Activated naive CD8-positive, alpha-beta T cell (primary cell): ENCODE measurements at regions not wholly inside any gene's neighbourhood (a gene's known extent, or its start where the extent isn't known, plus 50 kb on each side); places are given as distances from the start of the nearest gene placed in this dataset.
"Not testable (repeated sequence)": the region's sequence is repeated elsewhere in the genome, so short reads cannot be mapped to it uniquely, and the experiment has no call there.

Experiments
- H3K27ac Mint-ChIP-seq: one replicate; pipeline ENCODE4 v1.8.0; 2021; ENCODE audit warnings: mixed read lengths
- H3K27me3 Mint-ChIP-seq: one replicate; pipeline ENCODE4 v1.8.0; 2021; ENCODE audit warnings: mixed read lengths
- H3K36me3 Mint-ChIP-seq: one replicate; pipeline ENCODE4 v1.8.0; 2021; ENCODE audit warnings: mixed read lengths
- H3K4me1 Mint-ChIP-seq: one replicate; pipeline ENCODE4 v1.8.0; 2021; ENCODE audit warnings: low read depth, mixed read lengths
- H3K4me3 Mint-ChIP-seq: one replicate; pipeline ENCODE4 v1.8.0; 2021; ENCODE audit warnings: mild to moderate bottlenecking, mixed read lengths
- H3K9me3 Mint-ChIP-seq: one replicate; pipeline ENCODE4 v1.8.0; 2021; ENCODE audit warnings: low read depth, mixed read lengths

DNA sequence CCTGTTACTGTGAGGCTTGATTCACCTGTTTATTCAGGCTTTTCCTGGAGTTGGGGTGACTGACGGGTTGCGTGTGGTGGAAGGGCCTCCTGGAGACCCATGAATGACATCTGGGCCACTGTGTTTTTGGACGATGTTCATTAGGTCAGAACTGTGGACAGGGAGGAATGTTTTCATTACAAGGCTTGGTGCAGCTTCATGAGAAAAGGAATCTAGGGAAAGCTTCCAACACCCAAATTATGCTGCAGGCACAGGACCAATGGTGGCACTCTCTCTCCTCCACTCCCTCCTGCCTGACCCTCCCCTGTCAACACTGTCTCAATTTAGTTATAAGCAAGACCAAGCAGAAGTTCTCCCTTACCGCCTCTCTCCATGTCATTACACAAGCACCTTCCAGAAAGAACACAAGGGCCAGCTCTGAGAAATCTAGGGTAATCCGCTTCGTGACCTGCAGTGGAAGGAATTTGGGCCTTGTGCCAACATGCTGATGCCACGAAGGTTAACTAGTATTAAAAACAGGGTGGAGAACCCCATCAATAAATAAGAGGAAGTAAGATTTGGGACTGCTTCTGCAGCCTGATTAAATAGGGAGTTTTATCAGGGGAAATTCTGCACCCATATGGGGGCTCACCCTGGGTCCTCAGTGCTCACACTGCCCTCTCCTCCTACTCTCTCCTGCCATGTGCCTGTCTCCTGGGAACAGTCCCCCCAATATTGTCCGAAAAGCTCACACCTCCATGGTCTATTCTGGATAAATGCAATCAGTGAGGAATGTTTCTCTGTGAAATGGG, 200.3 kb downstream of the KTN1 start:
- no peaks in the 10 kb centered on the region for H3K27me3 Mint-ChIP-seq
- H3K4me3 Mint-ChIP-seq, result no peak overlapping the region
- H3K9me3 Mint-ChIP-seq, result no peaks in the 10 kb centered on the region
- H3K4me1 Mint-ChIP-seq, result no peaks in the 10 kb centered on the region
- H3K36me3 Mint-ChIP-seq, result no peaks in the 10 kb centered on the region
- H3K27ac Mint-ChIP-seq, result no peak overlapping the region

GRCh38 chr14:55781046-55781445, 201.0 kb downstream of the KTN1 start:
- Mint-ChIP-seq H3K27ac (no peak overlapping the region), H3K27me3 (no peaks in the 10 kb centered on the region), H3K9me3 (no peaks in the 10 kb centered on the region), H3K4me1 (no peaks in the 10 kb centered on the region), H3K36me3 (no peaks in the 10 kb centered on the region), H3K4me3 (no peak overlapping the region)

DNA sequence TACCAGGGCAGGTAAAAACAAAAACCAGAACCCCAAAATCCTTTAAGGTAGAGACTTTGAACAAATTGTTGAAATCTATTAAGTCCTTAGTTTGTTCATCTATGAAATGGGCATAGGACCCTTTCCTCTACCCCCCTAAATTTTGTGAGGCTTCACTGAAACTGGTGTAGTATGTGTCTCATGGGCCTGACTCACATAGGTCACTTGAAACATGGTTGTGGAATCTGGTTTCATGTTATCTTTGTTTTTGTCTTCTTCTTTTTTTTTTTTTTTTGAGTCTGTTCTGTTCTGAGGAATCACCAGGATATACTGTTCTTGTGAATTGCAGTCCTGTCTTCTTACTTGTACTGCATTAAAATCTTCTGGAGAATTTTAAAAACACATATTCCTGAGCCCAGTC, 202.2 kb downstream of the KTN1 start:
- no peaks in the 10 kb centered on the region for H3K27me3 Mint-ChIP-seq
- no peaks in the 10 kb centered on the region for H3K36me3 Mint-ChIP-seq
- no peaks in the 10 kb centered on the region for H3K4me1 Mint-ChIP-seq
- no peaks in the 10 kb centered on the region for H3K9me3 Mint-ChIP-seq
- no peak overlapping the region for H3K4me3 Mint-ChIP-seq
- H3K27ac Mint-ChIP-seq, result no peak overlapping the region

- Mint-ChIP-seq H3K4me1 (no peaks in the 10 kb centered on the region), H3K4me3 (no peak overlapping the region), H3K27ac (no peak overlapping the region), H3K36me3 (no peaks in the 10 kb centered on the region), H3K27me3 (peaks cover 2% of the 10 kb centered on the region), H3K9me3 (no peaks in the 10 kb centered on the region)
These were observed 209.4 kb downstream of the KTN1 start for GRCh38 chr14:55789406-55789805.

DNA sequence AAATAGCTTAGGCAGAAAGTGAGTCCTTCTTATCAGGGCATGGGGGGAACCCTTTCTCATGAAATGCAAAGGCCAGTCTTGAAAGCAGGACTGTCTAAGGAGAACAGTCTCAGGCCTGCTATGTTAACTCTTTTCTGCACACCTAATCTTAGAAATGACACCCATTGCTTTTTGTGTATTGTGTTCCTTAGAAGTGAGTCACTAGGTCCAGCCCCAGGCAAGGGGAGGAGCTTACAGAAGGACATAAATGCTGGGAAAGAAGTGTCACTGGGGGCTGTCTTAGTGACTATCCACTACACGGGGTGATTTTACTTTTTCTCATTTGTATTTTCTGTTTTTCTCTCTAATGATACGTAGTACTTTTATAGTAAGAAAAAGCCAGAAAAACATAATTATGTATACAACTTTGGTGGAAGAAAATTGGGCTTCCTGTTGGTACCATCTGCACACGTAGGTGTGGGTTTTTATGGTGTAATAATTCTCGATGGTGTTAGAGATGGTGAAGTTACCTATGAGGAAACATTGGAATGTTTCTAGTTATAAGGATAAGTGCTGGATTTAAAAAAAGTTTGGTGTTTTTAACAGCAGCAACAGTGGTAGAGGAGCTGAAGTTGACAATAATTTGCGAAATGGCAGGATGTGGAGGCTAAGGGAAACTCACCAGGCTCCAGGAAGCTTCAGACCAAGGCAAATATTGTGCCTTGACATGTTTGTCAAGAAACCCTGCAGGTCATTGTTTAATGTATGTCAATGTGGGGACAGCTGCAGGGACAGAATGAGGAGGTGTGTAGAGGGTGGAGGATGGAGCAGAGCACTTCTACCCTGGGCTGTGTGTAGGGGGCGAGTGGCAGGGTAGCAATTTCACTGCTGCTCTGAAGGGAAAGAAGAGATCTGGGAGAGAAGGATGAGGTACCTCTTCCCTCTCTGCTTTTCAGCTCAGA, 214.9 kb downstream of the KTN1 start:
- H3K9me3 Mint-ChIP-seq, result no peaks in the 10 kb centered on the region
- H3K4me1 Mint-ChIP-seq, result no peaks in the 10 kb centered on the region
- H3K27ac Mint-ChIP-seq, result no peak overlapping the region
- H3K27me3 Mint-ChIP-seq, result peaks cover 2% of the 10 kb centered on the region
- H3K4me3 Mint-ChIP-seq, result no peak overlapping the region
- H3K36me3 Mint-ChIP-seq, result no peaks in the 10 kb centered on the region

DNA sequence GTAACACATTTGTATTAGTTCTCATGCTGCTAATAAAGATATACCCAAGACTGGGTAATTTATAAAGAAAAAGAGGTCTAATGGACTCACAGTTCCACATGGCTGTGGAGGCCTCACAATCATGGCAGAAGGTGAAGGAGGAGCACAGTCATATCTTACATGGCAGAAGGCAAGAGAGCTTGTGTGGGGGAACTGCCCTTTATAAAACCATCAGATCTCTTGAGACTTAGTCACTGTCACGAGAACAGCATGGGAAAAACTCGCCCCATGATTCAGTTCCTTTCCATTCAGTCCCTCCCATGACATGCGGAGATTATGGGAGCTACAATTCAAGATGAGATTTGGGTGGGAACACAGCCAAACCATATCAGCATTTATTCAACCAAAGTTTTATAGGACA, 216.5 kb downstream of the KTN1 start:
- not testable (repeated sequence) for H3K27ac Mint-ChIP-seq, H3K4me1 Mint-ChIP-seq, H3K4me3 Mint-ChIP-seq, H3K27me3 Mint-ChIP-seq, H3K9me3 Mint-ChIP-seq, H3K36me3 Mint-ChIP-seq

DNA sequence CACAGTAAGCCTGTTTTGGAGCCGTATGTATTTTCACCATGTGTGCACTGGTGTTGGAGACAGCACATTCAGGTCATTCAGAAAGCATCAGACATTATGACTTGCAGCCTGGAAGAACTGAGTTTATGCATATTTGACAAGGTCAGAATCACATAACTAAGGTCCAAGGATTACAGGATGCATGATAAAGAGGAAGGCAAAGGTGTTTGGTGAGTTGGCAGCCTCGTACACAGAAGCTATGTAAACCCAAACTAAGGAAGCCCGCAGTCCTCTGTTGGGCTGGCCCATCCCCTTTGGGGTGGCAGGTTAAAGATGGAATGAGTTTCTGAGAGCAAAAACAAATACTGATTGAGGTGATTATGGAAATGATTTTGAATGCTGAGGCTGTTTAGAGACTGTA, 218.4 kb downstream of the KTN1 start:
- H3K4me1 Mint-ChIP-seq, result peaks cover 6% of the 10 kb centered on the region

GRCh38 chr14:55799508-55800095, 219.6 kb downstream of the KTN1 start:
- no peaks in the 10 kb centered on the region for H3K27me3 Mint-ChIP-seq
- peaks cover 5% of the 10 kb centered on the region for H3K36me3 Mint-ChIP-seq
- no peak overlapping the region for H3K27ac Mint-ChIP-seq
- H3K9me3 Mint-ChIP-seq, result no peaks in the 10 kb centered on the region
- H3K4me3 Mint-ChIP-seq, result no peak overlapping the region
- peaks cover 12% of the 10 kb centered on the region for H3K4me1 Mint-ChIP-seq

More for the DNA sequence above, 218.4 kb downstream of the KTN1 start:
- Mint-ChIP-seq H3K27ac (no peak overlapping the region), H3K36me3 (peaks cover 5% of the 10 kb centered on the region), H3K27me3 (no peaks in the 10 kb centered on the region), H3K4me3 (no peak overlapping the region), H3K9me3 (no peaks in the 10 kb centered on the region)

DNA sequence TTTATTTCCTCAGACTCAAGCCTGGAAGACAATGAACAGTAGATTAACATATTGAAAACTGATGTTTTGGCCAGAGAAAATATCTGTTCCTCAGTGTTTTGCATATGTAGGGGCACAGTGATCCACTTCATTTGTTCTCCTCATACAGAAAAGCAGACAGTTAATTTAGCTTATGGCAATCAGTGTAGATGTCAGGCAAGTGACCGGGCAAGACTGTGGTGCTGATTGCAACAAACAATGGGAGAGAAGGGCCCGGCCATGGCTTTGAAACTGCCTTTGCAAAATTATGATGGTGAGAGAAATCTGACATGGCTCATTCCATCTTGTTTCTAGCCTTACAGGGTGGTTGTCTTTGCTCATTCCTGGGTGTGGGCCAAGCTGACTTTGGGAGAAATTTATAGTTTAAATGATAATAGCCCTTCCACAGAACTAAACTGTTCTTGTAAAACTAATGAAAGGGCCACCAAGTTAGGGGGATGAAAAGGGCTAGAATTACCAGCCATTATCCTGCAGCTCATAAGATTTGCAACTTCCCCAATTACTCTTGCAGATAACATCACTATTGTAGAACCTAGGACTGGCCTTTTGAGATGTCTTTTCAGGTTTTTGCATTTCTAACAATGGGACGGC, 220.3 kb downstream of the KTN1 start:
- no peaks in the 10 kb centered on the region for H3K27me3 Mint-ChIP-seq
- H3K36me3 Mint-ChIP-seq, result peaks cover 5% of the 10 kb centered on the region
- no peak overlapping the region for H3K27ac Mint-ChIP-seq
- no peaks in the 10 kb centered on the region for H3K9me3 Mint-ChIP-seq
- H3K4me3 Mint-ChIP-seq, result no peak overlapping the region
- peaks cover 12% of the 10 kb centered on the region for H3K4me1 Mint-ChIP-seq

DNA sequence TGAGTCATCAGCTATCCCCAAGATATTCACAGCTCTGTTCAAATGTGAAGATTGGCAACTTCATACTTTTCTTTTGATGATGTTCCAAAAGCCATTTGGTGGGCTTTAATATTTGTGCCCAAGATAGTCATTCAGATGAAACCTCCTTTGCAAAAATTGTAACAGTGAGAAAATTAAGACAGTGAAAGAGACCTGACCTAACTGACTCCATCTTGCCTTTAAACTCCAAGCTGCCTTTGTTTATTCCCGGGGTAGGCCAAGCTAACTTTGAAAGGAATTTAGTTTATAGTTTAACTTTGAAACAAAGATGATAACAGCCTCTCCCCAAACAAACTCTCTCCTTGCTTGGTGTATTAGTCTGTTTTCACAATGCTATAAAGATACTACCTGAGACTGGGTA, 221.1 kb downstream of the KTN1 start:
- H3K4me1 Mint-ChIP-seq, result peaks cover 14% of the 10 kb centered on the region
- H3K4me3 Mint-ChIP-seq, result no peak overlapping the region
- H3K27ac Mint-ChIP-seq, result no peak overlapping the region
- peaks cover 5% of the 10 kb centered on the region for H3K36me3 Mint-ChIP-seq
- H3K9me3 Mint-ChIP-seq, result no peaks in the 10 kb centered on the region
- H3K27me3 Mint-ChIP-seq, result no peaks in the 10 kb centered on the region

DNA sequence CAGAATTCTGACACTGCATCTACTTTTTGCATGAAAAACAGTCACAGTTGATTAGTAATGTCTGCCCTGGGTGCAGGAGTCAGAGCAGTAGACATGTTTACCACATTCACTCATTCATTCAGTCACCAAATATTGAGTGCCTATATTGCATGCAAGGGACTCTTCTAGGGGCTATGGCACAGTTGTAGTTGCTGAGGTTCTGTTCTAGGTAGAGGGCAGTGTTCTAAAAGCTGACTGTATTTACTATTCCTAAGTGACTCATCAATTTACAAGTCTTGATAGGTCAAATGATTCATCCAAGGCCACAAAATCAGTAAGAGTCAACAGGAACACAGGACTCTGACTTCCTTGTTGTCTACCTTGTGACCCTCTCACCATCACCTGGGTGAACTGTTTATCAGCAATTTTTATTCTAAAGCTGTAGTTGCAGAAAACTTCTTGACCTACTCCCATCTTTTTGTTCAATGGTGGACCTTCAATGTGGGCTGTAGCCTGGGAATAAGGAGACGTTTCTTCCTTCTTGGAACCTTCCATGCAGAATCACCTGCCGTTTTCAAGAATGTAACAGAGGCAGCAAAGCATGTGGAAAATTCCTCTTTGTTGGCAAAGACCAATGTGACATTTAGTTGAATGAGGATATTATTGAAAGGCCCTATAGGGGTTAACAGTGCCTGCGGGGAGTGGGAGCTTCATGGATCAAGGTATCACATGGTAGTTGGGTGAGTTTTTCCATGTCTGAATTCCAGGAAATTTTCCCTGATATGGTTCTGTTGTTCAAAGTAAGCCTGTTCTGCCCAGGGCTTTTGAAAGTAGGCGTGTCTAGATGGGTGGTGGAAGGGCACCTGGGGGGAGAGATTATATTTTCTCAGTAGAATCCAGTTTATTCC, 223.2 kb downstream of the KTN1 start:
- Mint-ChIP-seq H3K4me3 (no peak overlapping the region), H3K36me3 (peaks cover 9% of the 10 kb centered on the region), H3K9me3 (peaks cover 4% of the 10 kb centered on the region), H3K27ac (no peak overlapping the region), H3K4me1 (peaks cover 33% of the 10 kb centered on the region), H3K27me3 (no peaks in the 10 kb centered on the region)

DNA sequence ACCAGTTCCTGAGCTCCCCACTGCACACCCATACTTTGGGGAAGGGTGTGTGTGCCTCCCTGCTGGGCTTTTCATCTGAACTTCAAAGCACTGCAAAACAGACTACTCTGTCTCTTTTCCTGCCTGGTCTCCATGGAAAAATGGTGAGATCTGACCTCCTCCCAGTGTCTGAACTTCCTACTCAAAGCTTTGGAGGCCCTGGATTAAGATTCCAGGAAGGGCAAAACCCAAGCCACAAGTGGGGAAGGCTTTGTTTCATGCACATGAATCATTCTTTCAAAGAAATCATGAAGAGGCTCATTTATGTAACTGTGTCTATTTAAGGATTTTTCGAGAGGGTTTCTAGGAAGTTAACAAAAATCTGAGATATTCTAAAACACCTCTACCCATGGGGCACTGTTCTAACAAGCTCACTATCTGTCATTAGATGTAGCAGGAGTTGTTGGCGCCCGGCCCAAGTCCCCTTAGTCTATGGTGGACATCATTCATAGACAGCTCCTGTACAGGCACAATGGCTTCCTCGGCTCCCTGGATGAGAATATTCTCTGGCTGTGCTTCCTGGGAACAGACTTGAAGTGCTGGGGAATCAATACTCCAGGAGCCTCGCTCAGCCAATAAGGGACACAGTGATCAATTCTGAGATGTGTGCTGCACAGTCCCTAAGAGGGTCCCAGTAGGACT, 224.0 kb downstream of the KTN1 start:
- Mint-ChIP-seq H3K27ac (no peak overlapping the region), H3K4me1 (peaks cover 33% of the 10 kb centered on the region), H3K27me3 (no peaks in the 10 kb centered on the region), H3K36me3 (peaks cover 9% of the 10 kb centered on the region), H3K4me3 (no peak overlapping the region), H3K9me3 (peaks cover 4% of the 10 kb centered on the region)

DNA sequence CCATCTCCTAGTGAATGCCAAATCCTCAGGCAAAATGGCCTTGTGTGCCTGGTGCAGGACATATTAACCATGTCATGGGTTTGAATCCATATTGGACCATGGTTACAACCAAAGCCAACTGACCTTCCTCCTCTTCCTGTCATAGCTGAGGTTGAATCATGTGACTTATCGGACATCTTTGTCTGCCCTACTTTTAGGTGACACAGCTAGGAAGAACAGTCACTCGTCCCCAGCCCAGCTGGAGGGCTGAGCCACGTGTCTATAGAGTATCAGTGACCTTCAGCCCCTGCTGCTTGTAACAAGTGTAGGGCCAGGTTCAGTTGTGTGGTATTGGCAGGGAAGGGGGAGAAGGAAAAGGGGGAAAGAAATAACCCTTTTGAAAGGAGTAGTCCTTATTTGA, 225.2 kb downstream of the KTN1 start:
- Mint-ChIP-seq H3K9me3 (peaks cover 4% of the 10 kb centered on the region), H3K27ac (no peak overlapping the region), H3K4me3 (no peak overlapping the region), H3K4me1 (peaks cover 33% of the 10 kb centered on the region), H3K27me3 (no peaks in the 10 kb centered on the region), H3K36me3 (peaks cover 9% of the 10 kb centered on the region)
